PC-3 (cell line): ENCODE measurements at regions not wholly inside any gene's neighbourhood (a gene's known extent, or its start where the extent isn't known, plus 50 kb on each side); places are given as distances from the start of the nearest gene placed in this dataset.
"Not testable (repeated sequence)": the region's sequence is repeated elsewhere in the genome, so short reads cannot be mapped to it uniquely, and the experiment has no call there.

Experiments used
- EZH2 ChIP-seq: fragments of 300-600 bp; sonication (generic); IDR thresholded peaks from one replicate; pipeline ENCODE4 v1.6.1; 2017; ENCODE audit warnings: antibody characterized with exemption, mild to moderate bottlenecking, low read length; ENCODE audit not compliant: unreplicated experiment
- TF ChIP-seq, protein P1 (sequence below): fragments of 300-600 bp; sonication (generic); conservative IDR thresholded peaks from 2 replicates; pipeline ENCODE4 v1.5.1; 2017; ENCODE audit warnings: antibody characterized with exemption, low read depth, mild to moderate bottlenecking, low read length

DNA sequence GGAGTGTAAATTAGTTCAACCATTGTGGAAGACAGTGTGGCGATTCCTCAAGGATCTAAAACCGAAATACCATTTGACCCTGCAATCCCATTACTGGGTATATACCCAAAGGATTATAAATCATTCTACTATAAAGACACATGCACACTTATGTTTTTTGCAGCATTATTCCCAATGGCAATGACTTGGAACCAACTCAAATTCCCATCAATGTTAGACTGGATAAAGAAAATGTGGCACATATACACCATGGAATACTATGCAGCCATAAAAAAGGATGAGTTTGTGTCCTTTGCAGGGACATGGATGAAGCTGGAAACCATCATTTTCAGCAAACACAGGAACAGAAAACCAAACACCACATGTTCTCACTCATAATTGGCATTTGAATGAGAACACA, 137.5 kb downstream of the ZNF648 start:
- TF ChIP-seq, protein P1, sequence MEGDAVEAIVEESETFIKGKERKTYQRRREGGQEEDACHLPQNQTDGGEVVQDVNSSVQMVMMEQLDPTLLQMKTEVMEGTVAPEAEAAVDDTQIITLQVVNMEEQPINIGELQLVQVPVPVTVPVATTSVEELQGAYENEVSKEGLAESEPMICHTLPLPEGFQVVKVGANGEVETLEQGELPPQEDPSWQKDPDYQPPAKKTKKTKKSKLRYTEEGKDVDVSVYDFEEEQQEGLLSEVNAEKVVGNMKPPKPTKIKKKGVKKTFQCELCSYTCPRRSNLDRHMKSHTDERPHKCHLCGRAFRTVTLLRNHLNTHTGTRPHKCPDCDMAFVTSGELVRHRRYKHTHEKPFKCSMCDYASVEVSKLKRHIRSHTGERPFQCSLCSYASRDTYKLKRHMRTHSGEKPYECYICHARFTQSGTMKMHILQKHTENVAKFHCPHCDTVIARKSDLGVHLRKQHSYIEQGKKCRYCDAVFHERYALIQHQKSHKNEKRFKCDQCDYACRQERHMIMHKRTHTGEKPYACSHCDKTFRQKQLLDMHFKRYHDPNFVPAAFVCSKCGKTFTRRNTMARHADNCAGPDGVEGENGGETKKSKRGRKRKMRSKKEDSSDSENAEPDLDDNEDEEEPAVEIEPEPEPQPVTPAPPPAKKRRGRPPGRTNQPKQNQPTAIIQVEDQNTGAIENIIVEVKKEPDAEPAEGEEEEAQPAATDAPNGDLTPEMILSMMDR, result not testable (repeated sequence)
- TF ChIP-seq EZH2, result not testable (repeated sequence)
